GM23248 (cell line): ENCODE measurements at regions not wholly inside any gene's neighbourhood (a gene's known extent, or its start where the extent isn't known, plus 50 kb on each side); places are given as distances from the start of the nearest gene placed in this dataset.

Source experiments
- EZH2 ChIP-seq: fragments of 200-600 bp; sonication (generic); IDR thresholded peaks from 2 replicates; pipeline ENCODE4 v1.6.1; 2018; ENCODE audit warnings: antibody characterized with exemption, mild to moderate bottlenecking; ENCODE audit not compliant: insufficient read depth, poor library complexity, severe bottlenecking
- EZH2phosphoT487 ChIP-seq: fragments of 200-600 bp; sonication (generic); IDR thresholded peaks from 2 replicates; pipeline ENCODE4 v1.6.1; 2018; ENCODE audit warnings: antibody characterized with exemption, moderate library complexity, mild to moderate bottlenecking, low read depth; ENCODE audit not compliant: insufficient read depth

GRCh38 chr9:119880361-119880760 is 511.1 kb upstream of the BRINP1 start:
- no peak for TF ChIP-seq EZH2
- no peak for TF ChIP-seq EZH2phosphoT487
